OCI-LY1 (cell line): ENCODE measurements at regions not wholly inside any gene's neighbourhood (a gene's known extent, or its start where the extent isn't known, plus 50 kb on each side); places are given as distances from the start of the nearest gene placed in this dataset.

Source experiments
- H2AFZ ChIP-seq: fragments of 200-600 bp; sonication (generic), shearing (Covaris generic); 2 replicates; pipeline ENCODE4 v1.6.0; 2014; ENCODE audit warnings: antibody characterized with exemption, mild to moderate bottlenecking, low read length
- H3F3A ChIP-seq: fragments of 200-600 bp; sonication (generic), shearing (Covaris generic); 2 replicates; pipeline ENCODE4 v1.6.0; 2014; ENCODE audit warnings: mild to moderate bottlenecking, antibody characterized with exemption, low read length, moderate library complexity; ENCODE audit not compliant: insufficient read depth
- H3K27ac ChIP-seq: fragments of 200-600 bp; sonication (generic); 2 replicates; pipeline ENCODE4 v1.5.1; 2014; ENCODE audit warnings: low read length, mixed run types, mild to moderate bottlenecking, low read depth; ENCODE audit not compliant: poor library complexity, severe bottlenecking
- H3K27me3 ChIP-seq: fragments of 200-600 bp; sonication (generic); 2 replicates; pipeline ENCODE4 v1.6.0; 2014; ENCODE audit warnings: antibody characterized with exemption, mild to moderate bottlenecking, low read length, moderate library complexity; ENCODE audit not compliant: insufficient read depth
- H3K36me3 ChIP-seq: fragments of 200-600 bp; sonication (generic); 2 replicates; pipeline ENCODE4 v1.6.1; 2014; ENCODE audit warnings: mild to moderate bottlenecking, antibody characterized with exemption, low read length, moderate library complexity, mixed read lengths; ENCODE audit not compliant: insufficient read depth
- H3K4me1 ChIP-seq: fragments of 200-600 bp; sonication (generic); 2 replicates; pipeline ENCODE4 v1.5.1; 2014; ENCODE audit warnings: mild to moderate bottlenecking, low read length, moderate library complexity; ENCODE audit not compliant: insufficient read depth, severe bottlenecking
- H3K4me2 ChIP-seq: fragments of 200-600 bp; sonication (generic), shearing (Covaris generic); 2 replicates; pipeline ENCODE4 v1.6.1; 2014; ENCODE audit warnings: low read length
- H3K4me3 ChIP-seq: fragments of 200-600 bp; sonication (generic); 2 replicates; pipeline ENCODE4 v1.5.1; 2014; ENCODE audit warnings: low read length, low read depth, mild to moderate bottlenecking, mixed read lengths; ENCODE audit not compliant: poor library complexity, severe bottlenecking
- H3K79me2 ChIP-seq: fragments of 200-600 bp; shearing (Covaris generic); 2 replicates; pipeline ENCODE4 v1.6.1; 2016; ENCODE audit warnings: mixed run types, low read length, mixed read lengths; ENCODE audit not compliant: insufficient read depth
- H3K9ac ChIP-seq: fragments of 200-600 bp; sonication (generic), shearing (Covaris generic); 2 replicates; pipeline ENCODE4 v1.6.1; 2014; ENCODE audit warnings: mild to moderate bottlenecking, low read length, mixed read lengths
- H3K9me2 ChIP-seq: fragments of 200-600 bp; sonication (generic), shearing (Covaris generic); 2 replicates; pipeline ENCODE4 v1.6.1; 2014; ENCODE audit warnings: low read depth, mild to moderate bottlenecking, low read length, mixed read lengths
- H3K9me3 ChIP-seq: fragments of 200-600 bp; shearing (Covaris generic); 2 replicates; pipeline ENCODE4 v1.6.1; 2014; ENCODE audit warnings: low read length, mixed read lengths
- H4K20me1 ChIP-seq: fragments of 200-600 bp; sonication (generic), shearing (Covaris generic); 2 replicates; pipeline ENCODE4 v1.6.0; 2016; ENCODE audit warnings: mild to moderate bottlenecking, low read length; ENCODE audit not compliant: insufficient read depth
- EZH2 ChIP-seq: fragments of 200-600 bp; sonication (generic), shearing (Covaris generic); IDR thresholded peaks from 2 replicates; pipeline ENCODE4 v1.8.0; 2017; ENCODE audit warnings: borderline replicate concordance, mixed run types, mild to moderate bottlenecking, antibody characterized with exemption, low read length, moderate library complexity, mixed read lengths
- TF ChIP-seq, protein P1 (sequence below): fragments of 200-600 bp; sonication (generic), shearing (Covaris generic); IDR thresholded peaks from 2 replicates; pipeline ENCODE4 v1.5.1; 2017; ENCODE audit warnings: mild to moderate bottlenecking, antibody characterized with exemption, low read length, moderate library complexity, mixed read lengths

DNA sequence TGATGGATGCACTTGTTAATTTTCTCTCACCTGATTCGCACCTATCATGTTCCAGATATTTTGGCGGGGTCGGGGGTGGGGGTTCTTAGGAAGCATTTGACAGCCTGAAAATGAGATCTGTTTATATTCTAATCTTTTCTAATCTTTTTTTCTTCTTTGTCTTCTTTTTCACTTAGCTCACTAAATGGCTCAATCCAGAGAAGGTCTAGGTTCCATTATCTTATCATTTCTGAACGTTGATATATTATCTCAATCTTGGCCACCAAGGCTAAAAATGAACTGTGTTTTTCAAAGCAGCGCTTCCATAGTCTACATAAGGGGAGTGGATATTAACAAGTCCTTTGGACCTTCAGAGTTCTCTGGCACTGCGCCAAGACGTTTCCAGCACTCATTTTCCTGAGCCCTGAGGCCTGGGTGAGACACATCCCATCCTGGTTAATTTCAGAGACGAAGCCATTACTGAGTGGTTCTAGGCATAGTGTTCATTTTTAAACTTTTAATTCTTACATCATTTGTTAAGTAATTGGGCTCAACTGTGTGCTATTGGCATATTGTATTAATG lies 229.0 kb downstream of the SOX11 start:
- H3K9me2 ChIP-seq = no peaks in the 10 kb centered on the region
- H4K20me1 ChIP-seq = no peaks in the 10 kb centered on the region
- no peak overlapping the region for H2AFZ ChIP-seq
- H3K27ac ChIP-seq = no peak overlapping the region
- no peak overlapping the region for H3K4me3 ChIP-seq
- H3K27me3 ChIP-seq = no peaks in the 10 kb centered on the region
- TF ChIP-seq EZH2 = no peak
- TF ChIP-seq, protein P1, sequence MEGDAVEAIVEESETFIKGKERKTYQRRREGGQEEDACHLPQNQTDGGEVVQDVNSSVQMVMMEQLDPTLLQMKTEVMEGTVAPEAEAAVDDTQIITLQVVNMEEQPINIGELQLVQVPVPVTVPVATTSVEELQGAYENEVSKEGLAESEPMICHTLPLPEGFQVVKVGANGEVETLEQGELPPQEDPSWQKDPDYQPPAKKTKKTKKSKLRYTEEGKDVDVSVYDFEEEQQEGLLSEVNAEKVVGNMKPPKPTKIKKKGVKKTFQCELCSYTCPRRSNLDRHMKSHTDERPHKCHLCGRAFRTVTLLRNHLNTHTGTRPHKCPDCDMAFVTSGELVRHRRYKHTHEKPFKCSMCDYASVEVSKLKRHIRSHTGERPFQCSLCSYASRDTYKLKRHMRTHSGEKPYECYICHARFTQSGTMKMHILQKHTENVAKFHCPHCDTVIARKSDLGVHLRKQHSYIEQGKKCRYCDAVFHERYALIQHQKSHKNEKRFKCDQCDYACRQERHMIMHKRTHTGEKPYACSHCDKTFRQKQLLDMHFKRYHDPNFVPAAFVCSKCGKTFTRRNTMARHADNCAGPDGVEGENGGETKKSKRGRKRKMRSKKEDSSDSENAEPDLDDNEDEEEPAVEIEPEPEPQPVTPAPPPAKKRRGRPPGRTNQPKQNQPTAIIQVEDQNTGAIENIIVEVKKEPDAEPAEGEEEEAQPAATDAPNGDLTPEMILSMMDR = no peak
- no peaks in the 10 kb centered on the region for H3K79me2 ChIP-seq
- no peaks in the 10 kb centered on the region for H3K36me3 ChIP-seq
- H3K9me3 ChIP-seq = peaks cover 5% of the 10 kb centered on the region
- no peaks in the 10 kb centered on the region for H3F3A ChIP-seq
- no peak overlapping the region for H3K9ac ChIP-seq
- H3K4me2 ChIP-seq = no peak overlapping the region
- no peaks in the 10 kb centered on the region for H3K4me1 ChIP-seq

DNA sequence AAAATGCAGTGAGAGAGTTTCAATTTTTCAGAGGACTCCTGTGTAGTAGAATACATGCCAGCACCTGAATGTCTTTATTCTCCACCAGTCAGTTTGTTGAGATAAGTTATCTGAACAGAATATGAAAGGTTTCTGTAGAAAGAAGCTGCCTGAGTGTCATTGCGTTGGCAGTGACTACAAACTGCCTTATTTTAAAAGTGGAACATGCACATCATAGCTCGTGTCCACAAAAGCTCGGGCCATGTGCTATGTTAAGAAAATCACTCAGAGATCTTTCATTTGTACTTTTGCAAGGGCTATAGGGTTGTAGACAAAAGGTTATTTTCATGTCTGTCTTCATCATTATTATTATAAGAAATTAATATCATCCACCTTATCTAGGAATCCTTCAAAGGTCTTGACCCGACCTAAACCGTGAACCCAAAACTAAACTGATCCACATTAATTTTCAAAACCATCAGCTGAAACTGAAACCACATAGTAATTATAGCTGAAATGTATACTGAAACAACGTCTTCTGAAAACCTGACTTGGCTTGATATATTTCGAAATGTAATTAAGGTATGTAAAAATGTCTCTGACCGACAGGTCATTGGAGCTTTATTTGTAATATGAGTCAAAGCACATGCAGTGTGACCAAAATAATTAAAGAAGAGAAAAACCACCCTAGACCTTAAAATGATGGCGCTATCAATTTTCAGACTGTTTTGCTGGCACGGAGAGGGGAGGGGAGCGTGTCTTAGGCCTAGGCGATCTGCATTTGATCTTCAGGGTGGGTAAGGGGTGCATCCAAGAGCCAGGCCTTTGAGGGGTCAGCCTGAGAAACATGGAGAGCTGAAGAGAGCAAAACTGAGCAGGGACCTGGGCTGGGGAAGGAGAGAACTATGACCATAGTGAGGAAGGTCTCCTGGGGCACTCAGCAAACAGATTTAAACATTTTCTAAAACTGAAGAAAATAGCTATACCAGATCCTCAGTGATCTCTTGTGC lies 232.1 kb downstream of the SOX11 start:
- Histone ChIP-seq H3K27me3 (no peaks in the 10 kb centered on the region), H3K79me2 (no peaks in the 10 kb centered on the region), H3K4me3 (no peak overlapping the region), H3K9ac (no peak overlapping the region), H3K27ac (no peak overlapping the region), H3F3A (no peaks in the 10 kb centered on the region), H3K4me1 (no peaks in the 10 kb centered on the region), H3K9me3 (no peaks in the 10 kb centered on the region), H3K36me3 (no peaks in the 10 kb centered on the region), H3K4me2 (no peak overlapping the region), H3K9me2 (no peaks in the 10 kb centered on the region), H4K20me1 (no peaks in the 10 kb centered on the region), H2AFZ (no peak overlapping the region)
- no peak for TF ChIP-seq EZH2
- TF ChIP-seq, protein P1 = no peak

DNA sequence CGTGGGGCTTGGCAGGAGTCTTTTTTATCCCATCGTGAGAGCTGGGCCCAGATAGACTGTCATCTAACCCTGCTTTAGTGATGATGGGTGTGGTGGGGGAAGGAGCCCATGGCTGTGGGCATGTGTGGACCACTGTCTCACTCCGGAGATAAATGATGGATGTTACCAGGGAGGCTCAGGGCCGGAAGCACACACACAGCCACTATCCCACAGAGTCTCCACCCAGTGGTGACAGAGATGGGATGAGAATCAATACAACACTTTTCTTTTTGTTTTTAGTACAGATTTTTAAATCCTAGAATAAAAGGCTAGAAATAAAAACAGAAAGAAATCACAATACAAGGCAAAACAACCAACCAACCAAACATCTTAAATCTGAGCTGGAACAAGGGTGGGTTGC lies 233.4 kb downstream of the SOX11 start:
- Histone ChIP-seq H2AFZ (no peak overlapping the region), H3K36me3 (no peaks in the 10 kb centered on the region), H3K4me1 (no peaks in the 10 kb centered on the region), H3K9ac (no peak overlapping the region), H3K4me2 (no peak overlapping the region), H3K9me2 (no peaks in the 10 kb centered on the region), H3F3A (no peaks in the 10 kb centered on the region), H4K20me1 (no peaks in the 10 kb centered on the region), H3K4me3 (no peak overlapping the region), H3K79me2 (no peaks in the 10 kb centered on the region), H3K9me3 (no peaks in the 10 kb centered on the region; the same call in 1 of the 2 replicates), H3K27me3 (no peaks in the 10 kb centered on the region), H3K27ac (no peak overlapping the region)
- TF ChIP-seq, protein P1 = no peak
- no peak for TF ChIP-seq EZH2
